Prostate gland (tissue), 2 donors: ENCODE measurements at regions not wholly inside any gene's neighbourhood (a gene's known extent, or its start where the extent isn't known, plus 50 kb on each side); places are given as distances from the start of the nearest gene placed in this dataset.

Source experiments
- DNase-seq: peaks from one replicate; pipeline ENCODE4 v3.0.0-alpha.2; 2019; ENCODE audit warnings: low spot score
- H3K27ac ChIP-seq, 2 donors: fragments of 200-600 bp; sonication (generic); 2 replicates each; pipeline ENCODE4 v1.5.1; 2017 to 2019
- H3K27me3 ChIP-seq: fragments of 200-600 bp; sonication (generic); replicated peaks from 2 replicates; pipeline ENCODE4 v1.5.1; 2019; ENCODE audit not compliant: insufficient read depth
- H3K36me3 ChIP-seq, 2 donors: fragments of 200-600 bp; sonication (generic); 1 replicate in 1 of 2; 2 replicates in 1 of 2; pipeline versions ENCODE4 v1.5.1 to v1.8.1; 2017 to 2019
- H3K4me1 ChIP-seq: fragments of 200-600 bp; sonication (generic); replicated peaks from 2 replicates; pipeline ENCODE4 v1.5.1; 2019
- H3K4me3 ChIP-seq, 2 donors: fragments of 200-600 bp; sonication (generic); 2 replicates each; pipeline ENCODE4 v1.5.1; 2017 to 2019
- H3K9me3 ChIP-seq: fragments of 200-600 bp; sonication (generic); 2 replicates; pipeline ENCODE4 v1.5.1; 2017
- CTCF ChIP-seq, 4 experiments: fragments of 200-600 bp in 2 of 4; fragments of 450-650 bp in 2 of 4; sonication (generic) in 2 of 4; IDR thresholded peaks; 1 replicate in 3 of 4; 2 replicates in 1 of 4; pipeline ENCODE4 v1.5.1; 2016 to 2019; ENCODE audit warnings: antibody characterized with exemption in 4 of 4, mild to moderate bottlenecking in 2 of 4, moderate library complexity in 2 of 4
- POLR2A ChIP-seq: fragments of 450-650 bp; IDR thresholded peaks from one replicate; pipeline ENCODE4 v1.6.1; 2016; ENCODE audit warnings: antibody characterized with exemption, mild to moderate bottlenecking
- POLR2AphosphoS5 ChIP-seq: sonication (generic); formaldehyde crosslinking; IDR thresholded peaks from one replicate; pipeline ENCODE4 v1.6.1; 2017; ENCODE audit warnings: antibody characterized with exemption
- WGBS: methylation state at CpG from one replicate; pipeline ENCODE4 v1.1.5; 2018; 5-methylcytosine and 5-hydroxymethylcytosine counted together
- intact Hi-C: fragments of 100-400 bp; cut with DNase I; formaldehyde crosslinking; loops from one replicate; pipeline ENCODE4 v1.14.2; 2022

DNA sequence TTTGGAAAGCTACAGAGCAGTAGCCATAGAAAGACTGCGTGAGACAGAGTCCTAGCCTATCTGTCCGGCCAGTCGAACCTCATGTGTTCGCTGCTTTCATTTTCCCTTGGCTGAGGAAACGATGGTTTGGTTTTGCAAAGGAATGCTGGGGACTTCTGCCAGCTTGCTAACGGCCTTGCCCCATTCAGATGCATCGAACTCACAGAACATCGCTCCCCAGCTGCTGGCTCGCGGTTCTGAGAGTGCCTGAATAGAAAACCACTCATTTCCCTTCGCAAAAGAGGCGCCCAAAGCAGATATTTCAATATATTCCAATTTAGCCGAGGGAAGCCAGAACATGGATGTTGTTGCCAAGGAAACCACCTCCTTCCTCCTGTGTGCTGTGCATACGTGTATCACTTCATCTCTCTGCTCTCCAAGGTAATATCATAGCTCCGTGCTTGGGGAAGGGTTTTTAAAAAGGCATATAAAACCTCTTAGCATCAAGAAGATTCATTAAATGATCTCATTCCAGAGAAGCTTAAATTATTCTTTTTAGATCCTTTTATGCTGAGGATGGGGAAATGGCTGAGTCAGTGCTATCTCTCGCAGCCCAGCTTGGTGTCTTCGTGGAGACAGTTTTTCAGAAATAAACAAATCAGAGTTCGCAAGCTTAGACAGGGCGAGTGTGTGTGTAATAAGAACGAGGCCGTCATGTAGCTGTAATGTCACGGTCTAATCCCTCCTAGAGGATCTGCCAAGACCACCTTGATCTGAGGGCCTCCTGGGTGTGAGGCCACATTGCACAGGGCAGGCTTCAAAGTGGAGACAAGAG is 215.2 kb downstream of the RPS24 start:
- intact Hi-C loops: no loop called here
- 42% methylated on average over 22 of the region's 22 CpGs for WGBS
- DNase-seq: no peak
- no peaks in the 10 kb centered on the region for H3K4me1 ChIP-seq
- H3K27me3 ChIP-seq: no peaks in the 10 kb centered on the region
- H3K9me3 ChIP-seq: no peaks in the 10 kb centered on the region
- TF ChIP-seq POLR2A (no peak), POLR2AphosphoS5 (no peak), CTCF (IDR thresholded peaks at IDR 0.05) (no peak)
- H3K27ac ChIP-seq: no peak overlapping the region
- H3K4me3 ChIP-seq: no peak overlapping the region
- H3K36me3 ChIP-seq: no peaks in the 10 kb centered on the region

GRCh38 chr10:78249690-78250089 is 216.0 kb downstream of the RPS24 start:
- DNase-seq: no peak
- H3K27ac ChIP-seq: no peak overlapping the region
- WGBS: 89% methylated on average over 3 of the region's 3 CpGs
- H3K9me3 ChIP-seq: no peaks in the 10 kb centered on the region
- no peak overlapping the region for H3K4me3 ChIP-seq
- no peaks in the 10 kb centered on the region for H3K27me3 ChIP-seq
- TF ChIP-seq POLR2AphosphoS5 (no peak), CTCF (IDR thresholded peaks at IDR 0.05) (no peak), POLR2A (no peak)
- no peaks in the 10 kb centered on the region for H3K36me3 ChIP-seq
- no peaks in the 10 kb centered on the region for H3K4me1 ChIP-seq
- intact Hi-C loops: no loop called here

DNA sequence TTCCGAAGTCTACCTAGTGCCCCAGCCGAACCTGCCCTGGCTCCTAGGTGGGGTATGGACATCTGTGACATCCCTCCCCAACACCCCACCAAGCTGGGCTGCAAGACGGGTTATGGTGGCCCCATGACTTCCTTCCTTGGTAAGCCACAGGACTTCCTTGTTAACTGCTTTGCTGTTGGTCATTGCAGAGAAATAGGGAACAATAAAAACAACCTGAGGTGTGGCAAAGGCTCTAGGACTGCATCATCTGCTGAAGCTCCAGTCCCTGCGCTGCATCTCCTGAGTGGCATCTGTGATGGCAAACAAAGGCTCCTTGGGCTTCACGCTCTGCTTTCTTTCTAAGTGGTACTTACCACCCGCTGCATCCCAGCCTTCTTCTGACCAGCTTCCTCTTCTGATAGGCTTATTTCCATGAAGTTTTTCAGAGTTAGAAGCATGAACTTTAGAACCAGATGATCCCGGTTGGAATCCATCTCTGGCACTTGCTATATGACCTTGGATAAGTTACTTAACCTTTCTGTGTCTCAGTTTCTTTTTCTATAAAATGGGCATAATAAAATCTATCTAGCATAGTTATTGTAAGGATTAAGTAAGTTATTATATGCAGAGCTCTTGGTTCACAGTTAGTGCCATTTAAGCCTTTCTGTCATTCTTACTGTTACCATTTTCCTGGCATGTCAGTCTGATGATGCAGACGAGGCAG is 216.8 kb downstream of the RPS24 start:
- TF ChIP-seq CTCF (IDR thresholded peaks at IDR 0.05) (no peak), POLR2AphosphoS5 (no peak), POLR2A (no peak)
- WGBS: 89% methylated on average over 8 of the region's 8 CpGs
- Histone ChIP-seq H3K27ac (no peak overlapping the region), H3K36me3 (no peaks in the 10 kb centered on the region), H3K4me1 (no peaks in the 10 kb centered on the region), H3K4me3 (no peak overlapping the region), H3K27me3 (no peaks in the 10 kb centered on the region), H3K9me3 (no peaks in the 10 kb centered on the region)
- intact Hi-C loops: no loop called here
- no peak for DNase-seq

DNA sequence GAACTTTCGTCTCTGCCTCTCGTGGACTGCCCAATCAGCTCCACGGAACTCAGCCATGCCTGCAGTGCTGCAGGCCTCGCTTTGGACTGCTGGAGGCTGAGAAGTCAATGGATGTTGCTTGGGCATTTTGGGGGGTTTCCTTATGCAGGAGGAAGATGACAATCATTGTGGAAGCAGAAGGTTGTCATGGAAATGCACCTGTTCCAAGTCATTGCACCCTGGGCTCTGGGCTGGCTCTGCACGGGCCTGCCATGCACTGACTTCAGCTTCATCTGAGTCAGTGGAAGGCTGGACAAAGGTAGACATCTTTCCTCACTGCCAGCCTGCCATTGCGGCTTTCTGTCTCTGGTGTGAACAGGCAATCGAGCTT is 217.3 kb downstream of the RPS24 start:
- intact Hi-C loops: no loop called here
- H3K9me3 ChIP-seq: no peaks in the 10 kb centered on the region
- no peaks in the 10 kb centered on the region for H3K27me3 ChIP-seq
- no peak overlapping the region for H3K4me3 ChIP-seq
- TF ChIP-seq CTCF (IDR thresholded peaks at IDR 0.05): no peak
- TF ChIP-seq POLR2AphosphoS5: no peak
- TF ChIP-seq POLR2A: no peak
- H3K27ac ChIP-seq: no peak overlapping the region
- WGBS: 90% methylated on average over 7 of the region's 7 CpGs
- DNase-seq: no peak
- no peaks in the 10 kb centered on the region for H3K36me3 ChIP-seq
- H3K4me1 ChIP-seq: no peaks in the 10 kb centered on the region

GRCh38 chr10:78252286-78252685 is 218.6 kb downstream of the RPS24 start:
- H3K36me3 ChIP-seq: no peaks in the 10 kb centered on the region
- intact Hi-C loops: no loop called here
- H3K27me3 ChIP-seq: no peaks in the 10 kb centered on the region
- H3K4me3 ChIP-seq: no peak overlapping the region
- no peak overlapping the region for H3K27ac ChIP-seq
- TF ChIP-seq CTCF (IDR thresholded peaks at IDR 0.05) (no peak), POLR2AphosphoS5 (no peak)
- DNase-seq: no peak
- 81% methylated on average over 10 of the region's 10 CpGs for WGBS
- H3K9me3 ChIP-seq: no peaks in the 10 kb centered on the region
- H3K4me1 ChIP-seq: no peaks in the 10 kb centered on the region
